GM12864 (cell line): ENCODE measurements at regions not wholly inside any gene's neighbourhood (a gene's known extent, or its start where the extent isn't known, plus 50 kb on each side); places are given as distances from the start of the nearest gene placed in this dataset.

Experiments used
- DNase-seq: peaks from one replicate; pipeline ENCODE4 v3.0.0-alpha.2; 2011; ENCODE audit warnings: low read depth
- H3K4me3 ChIP-seq: 2 replicates; pipeline ENCODE4 v1.5.1; 2011; ENCODE audit warnings: mild to moderate bottlenecking, low read depth, low read length, control low read depth
- TF ChIP-seq, protein P1 (sequence below): IDR thresholded peaks from 2 replicates; pipeline ENCODE4 v1.5.1; 2011; ENCODE audit warnings: low read depth, mild to moderate bottlenecking, moderate library complexity, low read length, control low read depth, inconsistent platforms; ENCODE audit errors: missing control alignments

DNA sequence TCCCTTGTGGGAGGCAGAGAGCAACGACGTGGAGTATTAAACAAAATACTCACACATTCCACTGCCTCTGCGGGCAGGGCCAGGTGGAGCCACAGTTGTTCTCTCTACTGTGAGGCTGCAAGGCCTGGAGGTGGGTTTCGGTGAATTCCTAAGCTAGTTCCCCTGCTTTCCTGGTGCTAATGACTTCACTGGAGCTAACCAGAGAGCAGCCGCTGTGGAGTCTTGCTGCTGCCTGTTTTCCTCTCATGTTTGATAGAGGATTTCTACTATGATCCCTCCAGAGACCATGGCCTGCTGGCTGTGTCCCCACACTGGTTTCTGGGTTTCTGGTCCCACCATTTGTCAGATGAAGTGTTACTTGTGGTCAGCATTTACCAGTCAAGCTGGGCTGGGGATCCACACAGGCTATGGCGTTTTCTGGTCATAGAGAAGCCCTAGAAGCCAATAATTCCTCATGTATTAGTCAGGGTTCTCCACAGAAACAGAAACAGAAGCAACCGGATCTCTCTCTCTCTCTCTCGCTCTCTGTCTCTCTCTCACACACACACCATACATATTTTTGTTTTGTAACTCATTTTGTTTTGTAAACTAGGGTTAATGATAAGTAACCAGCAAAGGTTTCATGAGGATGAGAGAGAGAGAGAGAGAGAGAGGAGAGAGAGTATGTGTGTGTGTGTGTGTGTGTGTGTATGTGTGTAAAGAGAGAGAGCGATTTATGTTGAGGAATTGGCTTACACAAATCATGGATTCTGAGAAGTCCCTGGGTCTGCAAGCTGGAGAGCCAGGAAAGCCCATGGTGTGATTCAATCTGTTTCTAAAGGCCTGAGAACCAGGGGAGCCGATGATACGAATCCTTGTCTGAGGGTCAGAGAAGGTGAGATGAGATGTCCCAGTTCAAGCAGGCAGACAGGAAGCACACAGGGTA, 403.0 kb downstream of the GADD45G start:
- no peak overlapping the region for H3K4me3 ChIP-seq
- DNase-seq, result no peak

GRCh38 chr9:90009447-90009846, 404.6 kb downstream of the GADD45G start:
- TF ChIP-seq, protein P1, sequence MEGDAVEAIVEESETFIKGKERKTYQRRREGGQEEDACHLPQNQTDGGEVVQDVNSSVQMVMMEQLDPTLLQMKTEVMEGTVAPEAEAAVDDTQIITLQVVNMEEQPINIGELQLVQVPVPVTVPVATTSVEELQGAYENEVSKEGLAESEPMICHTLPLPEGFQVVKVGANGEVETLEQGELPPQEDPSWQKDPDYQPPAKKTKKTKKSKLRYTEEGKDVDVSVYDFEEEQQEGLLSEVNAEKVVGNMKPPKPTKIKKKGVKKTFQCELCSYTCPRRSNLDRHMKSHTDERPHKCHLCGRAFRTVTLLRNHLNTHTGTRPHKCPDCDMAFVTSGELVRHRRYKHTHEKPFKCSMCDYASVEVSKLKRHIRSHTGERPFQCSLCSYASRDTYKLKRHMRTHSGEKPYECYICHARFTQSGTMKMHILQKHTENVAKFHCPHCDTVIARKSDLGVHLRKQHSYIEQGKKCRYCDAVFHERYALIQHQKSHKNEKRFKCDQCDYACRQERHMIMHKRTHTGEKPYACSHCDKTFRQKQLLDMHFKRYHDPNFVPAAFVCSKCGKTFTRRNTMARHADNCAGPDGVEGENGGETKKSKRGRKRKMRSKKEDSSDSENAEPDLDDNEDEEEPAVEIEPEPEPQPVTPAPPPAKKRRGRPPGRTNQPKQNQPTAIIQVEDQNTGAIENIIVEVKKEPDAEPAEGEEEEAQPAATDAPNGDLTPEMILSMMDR, result no peak
- no peak overlapping the region for H3K4me3 ChIP-seq
- no peak for DNase-seq

More for the DNA sequence above, 403.0 kb downstream of the GADD45G start:
- TF ChIP-seq, protein P1, result no peak

DNA sequence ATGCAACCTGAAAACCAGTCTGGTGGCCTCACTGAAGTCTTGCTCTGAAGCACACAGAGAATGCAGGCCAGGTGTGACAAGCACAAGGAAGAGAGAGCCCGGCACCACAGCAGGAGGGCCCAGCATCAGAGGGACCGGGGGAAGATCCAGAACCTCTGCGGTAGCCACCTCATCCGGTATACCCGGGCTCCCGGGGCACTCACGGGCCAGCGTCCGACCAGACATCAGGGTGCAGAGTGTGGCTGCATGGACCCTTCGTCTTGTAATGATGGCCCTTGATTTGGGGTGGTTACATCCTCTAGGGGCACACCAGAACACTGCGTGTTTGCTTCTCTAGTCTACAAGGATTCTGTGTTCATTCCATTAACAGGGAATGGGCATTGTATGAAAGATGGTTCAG, 406.0 kb downstream of the GADD45G start:
- TF ChIP-seq, protein P1, result no peak
- H3K4me3 ChIP-seq, result no peak overlapping the region
- DNase-seq, result no peak

DNA sequence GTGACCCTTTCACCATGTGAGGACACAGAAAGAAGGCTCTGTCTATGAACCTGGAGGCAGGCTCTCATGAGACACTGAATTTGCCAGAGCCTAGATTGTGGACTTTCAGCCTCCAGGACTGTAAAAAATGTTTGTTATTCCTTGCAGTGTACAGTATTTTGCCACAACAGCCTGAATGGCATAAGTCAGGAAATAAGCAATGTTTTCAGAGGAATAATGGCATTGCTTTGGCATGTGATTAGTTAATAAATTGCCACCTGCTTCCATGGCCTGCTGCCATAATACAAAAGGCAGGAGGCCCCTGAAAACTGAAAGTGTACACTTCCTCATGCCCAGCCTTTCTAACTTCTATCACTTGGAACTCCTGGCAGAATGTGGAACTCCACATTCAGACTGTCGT, 408.1 kb downstream of the GADD45G start:
- TF ChIP-seq, protein P1, result no peak
- DNase-seq, result no peak
- H3K4me3 ChIP-seq, result no peak overlapping the region

DNA sequence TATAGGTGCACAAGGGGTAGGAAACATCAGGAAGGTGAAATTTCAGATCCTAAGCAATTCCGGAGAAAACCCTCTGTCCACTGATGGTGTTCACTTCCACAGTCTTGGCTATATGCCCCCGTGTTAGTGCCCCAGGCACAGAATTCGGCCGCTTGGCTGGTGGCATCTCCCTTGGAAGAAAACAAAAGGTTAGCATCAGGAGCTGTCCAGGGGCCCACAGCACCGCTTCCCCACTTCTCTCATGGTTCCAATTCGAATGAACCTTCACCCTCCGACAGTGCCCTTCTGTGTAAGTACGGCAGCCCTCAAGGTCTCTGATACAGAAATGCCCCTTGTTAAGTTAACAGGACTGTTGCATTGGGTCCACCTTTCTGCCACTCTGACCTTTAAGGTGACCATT, 409.0 kb downstream of the GADD45G start:
- no peak for DNase-seq
- TF ChIP-seq, protein P1, result no peak
- no peak overlapping the region for H3K4me3 ChIP-seq

- no peak overlapping the region for H3K4me3 ChIP-seq
- no peak for DNase-seq
- TF ChIP-seq, protein P1, result no peak
These were observed 409.6 kb downstream of the GADD45G start for GRCh38 chr9:90014421-90014820.

DNA sequence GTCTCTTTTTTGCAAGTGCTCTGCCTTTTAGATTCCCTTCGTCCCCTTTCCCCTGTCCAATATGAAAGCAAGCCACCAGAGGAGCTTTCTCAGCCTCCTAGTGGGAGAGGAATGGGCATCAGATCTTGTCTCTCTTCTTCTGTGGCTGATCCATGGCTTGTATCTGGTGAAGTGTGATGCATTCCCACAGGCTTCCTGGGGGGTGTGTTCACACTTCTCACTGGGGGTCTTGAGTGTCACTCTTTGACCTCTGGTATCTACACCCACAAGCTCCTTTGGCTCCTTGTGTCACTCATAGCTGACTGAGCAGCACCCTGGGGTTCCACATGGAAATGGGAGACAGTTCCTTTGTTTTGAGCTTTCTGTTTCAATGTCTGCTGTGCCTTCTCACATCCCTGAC, 411.5 kb downstream of the GADD45G start:
- no peak overlapping the region for H3K4me3 ChIP-seq
- TF ChIP-seq, protein P1, result no peak
- DNase-seq, result no peak
